Neural cell (in vitro differentiated cells): ENCODE measurements at regions not wholly inside any gene's neighbourhood (a gene's known extent, or its start where the extent isn't known, plus 50 kb on each side); places are given as distances from the start of the nearest gene placed in this dataset.

Experiments used
- H2AFZ ChIP-seq: fragments of 200-600, 300-800 bp; sonication (generic), shearing (Covaris generic); 2 replicates; pipeline ENCODE4 v1.6.0; 2014; ENCODE audit warnings: low read depth, mild to moderate bottlenecking, antibody characterized with exemption, low read length, moderate library complexity
- H3F3A ChIP-seq: fragments of 200-600 bp; shearing (Covaris generic); 2 replicates; pipeline ENCODE4 v1.6.1; 2016; ENCODE audit warnings: mild to moderate bottlenecking, moderate library complexity, mixed read lengths, antibody characterized with exemption, low read length; ENCODE audit not compliant: insufficient read depth, poor library complexity, severe bottlenecking
- H3K27ac ChIP-seq: fragments of 200-600, 300-800 bp; sonication (generic), shearing (Covaris generic); 2 replicates; pipeline ENCODE4 v1.5.1; 2014; ENCODE audit warnings: mild to moderate bottlenecking, low read length, moderate library complexity
- H3K27me3 ChIP-seq: fragments of 300-800, 200-600 bp; sonication (generic), shearing (Covaris generic); 2 replicates; pipeline ENCODE4 v1.6.0; 2014; ENCODE audit warnings: mild to moderate bottlenecking, low read depth, low read length, moderate library complexity; ENCODE audit not compliant: insufficient read depth
- H3K36me3 ChIP-seq: fragments of 300-800, 200-600 bp; sonication (generic), shearing (Covaris generic); 2 replicates; pipeline ENCODE4 v1.5.1; 2014; ENCODE audit warnings: mild to moderate bottlenecking, antibody characterized with exemption, low read length, moderate library complexity; ENCODE audit not compliant: insufficient read depth
- H3K4me2 ChIP-seq: fragments of 300-800, 200-600 bp; sonication (generic), shearing (Covaris generic); 2 replicates; pipeline ENCODE4 v1.6.0; 2014; ENCODE audit warnings: mild to moderate bottlenecking, low read length
- H3K4me3 ChIP-seq: fragments of 300-800, 200-600 bp; sonication (generic), shearing (Covaris generic); 2 replicates; pipeline ENCODE4 v1.5.1; 2014; ENCODE audit warnings: mild to moderate bottlenecking, low read length, moderate library complexity
- H3K79me2 ChIP-seq: fragments of 200-600 bp; shearing (Covaris generic); replicated peaks from 2 replicates; pipeline ENCODE4 v1.6.0; 2014; ENCODE audit warnings: mild to moderate bottlenecking, low read length, moderate library complexity; ENCODE audit not compliant: insufficient read depth
- H3K9ac ChIP-seq: fragments of 300-800, 200-600 bp; sonication (generic), shearing (Covaris generic); 2 replicates; pipeline ENCODE4 v1.6.1; 2016; ENCODE audit warnings: mild to moderate bottlenecking, low read length, mixed read lengths
- H3K9me2 ChIP-seq: fragments of 200-600 bp; shearing (Covaris generic); 2 replicates; pipeline ENCODE4 v1.6.1; 2016; ENCODE audit warnings: mild to moderate bottlenecking, low read length, mixed read lengths; ENCODE audit not compliant: insufficient read depth
- H3K9me3 ChIP-seq: fragments of 200-600, 300-800 bp; sonication (generic), shearing (Covaris generic); 2 replicates; pipeline ENCODE4 v1.6.1; 2016; ENCODE audit warnings: mild to moderate bottlenecking, mixed run types, low read length, moderate library complexity, mixed read lengths
- H4K20me1 ChIP-seq: fragments of 200-600 bp; shearing (Covaris generic); 2 replicates; pipeline ENCODE4 v1.6.1; 2016; ENCODE audit warnings: mild to moderate bottlenecking, mixed run types; ENCODE audit not compliant: insufficient read depth
- CTCF ChIP-seq: fragments of 450-650 bp; IDR thresholded peaks from 2 replicates; pipeline ENCODE4 v1.5.1; 2014; ENCODE audit warnings: antibody characterized with exemption, mild to moderate bottlenecking, moderate library complexity; ENCODE audit not compliant: poor library complexity, severe bottlenecking
- EP300 ChIP-seq: fragments of 450-650 bp; conservative IDR thresholded peaks from 2 replicates; pipeline ENCODE4 v1.6.1; 2014; ENCODE audit warnings: antibody characterized with exemption, mild to moderate bottlenecking, moderate library complexity; ENCODE audit not compliant: poor library complexity, severe bottlenecking
- EZH2 ChIP-seq: fragments of 200-600, 300-800 bp; shearing (Covaris generic), sonication (generic); IDR thresholded peaks from 2 replicates; pipeline ENCODE4 v1.6.1; 2014; ENCODE audit warnings: antibody characterized with exemption, low read length, borderline replicate concordance, mild to moderate bottlenecking; ENCODE audit not compliant: insufficient read depth, poor library complexity, severe bottlenecking
- MXI1 ChIP-seq: fragments of 450-650 bp; conservative IDR thresholded peaks from 2 replicates; pipeline ENCODE4 v1.6.1; 2014; ENCODE audit warnings: antibody characterized with exemption, mild to moderate bottlenecking; ENCODE audit not compliant: poor library complexity, severe bottlenecking
- POLR2AphosphoS5 ChIP-seq: IDR thresholded peaks from 2 replicates; pipeline ENCODE4 v1.6.1; 2012
- RAD21 ChIP-seq: fragments of 450-650 bp; conservative IDR thresholded peaks from 2 replicates; pipeline ENCODE4 v1.6.1; 2014; ENCODE audit warnings: antibody characterized with exemption, mild to moderate bottlenecking, moderate library complexity
- REST ChIP-seq: IDR thresholded peaks from 2 replicates; pipeline ENCODE4 v1.6.1; 2012; ENCODE audit warnings: borderline replicate concordance
- SMC3 ChIP-seq: fragments of 450-650 bp; conservative IDR thresholded peaks from 2 replicates; pipeline ENCODE4 v1.6.1; 2014; ENCODE audit warnings: antibody characterized with exemption, mild to moderate bottlenecking, moderate library complexity; ENCODE audit not compliant: poor library complexity
- TAF1 ChIP-seq: IDR thresholded peaks from 2 replicates; pipeline ENCODE4 v1.6.1; 2012; ENCODE audit warnings: low read depth

- Histone ChIP-seq H4K20me1 (no peaks in the 10 kb centered on the region), H3K9ac (no peak overlapping the region), H3F3A (no peaks in the 10 kb centered on the region), H3K4me3 (no peak overlapping the region), H3K27ac (no peak overlapping the region), H3K9me2 (no peaks in the 10 kb centered on the region), H2AFZ (no peak overlapping the region), H3K9me3 (no peaks in the 10 kb centered on the region), H3K79me2 (no peaks in the 10 kb centered on the region), H3K27me3 (no peaks in the 10 kb centered on the region), H3K4me2 (no peak overlapping the region), H3K36me3 (no peaks in the 10 kb centered on the region)
- TF ChIP-seq RAD21, result no peak
- no peak for TF ChIP-seq SMC3
- no peak for TF ChIP-seq EP300
- no peak for TF ChIP-seq MXI1
- TF ChIP-seq EZH2, result no peak
- no peak for TF ChIP-seq TAF1
- TF ChIP-seq CTCF, result no peak
- TF ChIP-seq POLR2AphosphoS5, result no peak
- no peak for TF ChIP-seq REST
These were observed 67.1 kb upstream of the GATA5 start for GRCh38 chr20:62542862-62543261.

GRCh38 chr20:62543470-62544302 is 67.9 kb upstream of the GATA5 start:
- Histone ChIP-seq H3K9me3 (no peaks in the 10 kb centered on the region), H3K27ac (no peak overlapping the region), H3K9me2 (no peaks in the 10 kb centered on the region), H3K4me3 (no peak overlapping the region), H3K9ac (no peak overlapping the region), H4K20me1 (no peaks in the 10 kb centered on the region), H3K79me2 (no peaks in the 10 kb centered on the region), H2AFZ (no peak overlapping the region), H3K4me2 (no peak overlapping the region), H3F3A (no peaks in the 10 kb centered on the region), H3K27me3 (no peaks in the 10 kb centered on the region), H3K36me3 (no peaks in the 10 kb centered on the region)
- no peak for TF ChIP-seq REST
- no peak for TF ChIP-seq EP300
- no peak for TF ChIP-seq SMC3
- TF ChIP-seq POLR2AphosphoS5, result no peak
- no peak for TF ChIP-seq TAF1
- TF ChIP-seq EZH2, result no peak
- TF ChIP-seq MXI1, result no peak
- no peak for TF ChIP-seq CTCF
- TF ChIP-seq RAD21, result no peak
